HepG2 (cell line): ENCODE measurements at regions not wholly inside any gene's neighbourhood (a gene's known extent, or its start where the extent isn't known, plus 50 kb on each side); places are given as distances from the start of the nearest gene placed in this dataset.

ENCODE experiments used
- ATAC-seq: fragments of 200-7000 bp; cut with Tn5 transposase; 3 replicates; pipeline ENCODE4 v1.9.1; 2020; ENCODE audit warnings: mild to moderate bottlenecking, moderate library complexity
- BruUV-seq: library from RNA; stranded (reverse); fragments of 400-500 nt; replicated peaks from 2 replicates; lab custom pipeline; 2021; lab: Mats Ljungman, UMichigan
- CTCF ChIA-PET: fragments of 300-600 bp; formaldehyde crosslinking; extraction: SDS; loops from one replicate; lab custom pipeline; 2021; ENCODE audit warnings: low total read pairs, inconsistent platforms, low intra/inter-chr PET ratio; lab: Yijun Ruan, JAX
- POLR2A ChIA-PET: fragments of 350-600 bp; sonication (Branson Sonifier 250); formaldehyde crosslinking; loops from one replicate; lab custom pipeline; 2020; ENCODE audit warnings: antibody characterized with exemption, inconsistent platforms; lab: Yijun Ruan, JAX
- DNase-seq: peaks from one replicate; pipeline ENCODE4 v3.0.0-alpha.2; 2015; ENCODE audit warnings: low spot score
- FAIRE-seq: peaks from 3 replicates; lab custom pipeline; 2011; peaks lifted over from hg19 to GRCh38; lab: Jason Lieb, UNC
- H2AFZ ChIP-seq: one replicate; pipeline ENCODE4 v1.6.1; 2011; ENCODE audit warnings: low read length, inconsistent platforms
- H3K27ac ChIP-seq: fragments of 300-600 bp; 3 replicates; pipeline ENCODE4 v1.8.0; 2011; ENCODE audit warnings: mixed run types, mild to moderate bottlenecking, mixed read lengths, low read length, inconsistent platforms; ENCODE audit not compliant: insufficient read depth; ENCODE audit errors: extremely low read length
- H3K27me3 ChIP-seq, 2 experiments: fragments of 200-600 bp in 1 of 2; 2 replicates in 1 of 2; 3 replicates in 1 of 2; pipeline versions ENCODE4 v1.6.0 to v1.8.0; 2011; ENCODE audit warnings: low read length in 2 of 2, mild to moderate bottlenecking in 2 of 2, moderate library complexity in 2 of 2, inconsistent platforms in 1 of 2; ENCODE audit not compliant: insufficient read depth in 2 of 2, control insufficient read depth in 1 of 2
- H3K36me3 ChIP-seq, 2 experiments: fragments of 200-600 bp in 1 of 2; replicated peaks in 1 of 2; 2 replicates in 1 of 2; 3 replicates in 1 of 2; pipeline versions ENCODE4 v1.5.1 to v1.8.0; 2011; ENCODE audit warnings: low read length in 2 of 2, inconsistent platforms in 1 of 2; ENCODE audit not compliant: insufficient read depth in 2 of 2, control insufficient read depth in 1 of 2
- H3K4me1 ChIP-seq: 2 replicates; pipeline ENCODE4 v1.5.1; 2012; ENCODE audit warnings: low read length, inconsistent platforms; ENCODE audit not compliant: insufficient read depth
- H3K4me2 ChIP-seq: 2 replicates; pipeline ENCODE4 v1.6.0; 2011; ENCODE audit warnings: low read depth, low read length, inconsistent platforms
- H3K4me3 ChIP-seq, 3 experiments: fragments of 200-600 bp in 1 of 3; sonication (generic), shearing (Covaris generic) in 1 of 3; replicated peaks in 1 of 3; 2 replicates each; pipeline ENCODE4 v1.5.1; 2011 to 2016; ENCODE audit warnings: low read length in 3 of 3, inconsistent platforms in 2 of 3, low read depth in 2 of 3, mild to moderate bottlenecking in 2 of 3, control low read depth in 1 of 3, mixed read lengths in 1 of 3; ENCODE audit not compliant: insufficient read depth in 1 of 3
- H3K79me2 ChIP-seq: one replicate; pipeline ENCODE4 v1.6.1; 2011; ENCODE audit warnings: low read length, inconsistent platforms; ENCODE audit not compliant: insufficient read depth
- H3K9ac ChIP-seq: 2 replicates; pipeline ENCODE4 v1.6.0; 2011; ENCODE audit warnings: mild to moderate bottlenecking, low read depth, low read length, inconsistent platforms; ENCODE audit not compliant: insufficient read depth
- H3K9me3 ChIP-seq: 2 replicates; pipeline ENCODE4 v1.5.1; 2012; ENCODE audit warnings: mild to moderate bottlenecking, low read length
- H4K20me1 ChIP-seq: 2 replicates; pipeline ENCODE4 v1.6.0; 2011; ENCODE audit warnings: inconsistent platforms, mild to moderate bottlenecking, low read length, moderate library complexity; ENCODE audit not compliant: insufficient read depth
- CBFB ChIP-seq: sonication (generic); formaldehyde crosslinking; IDR thresholded peaks from 2 replicates; pipeline ENCODE4 v1.4.0; 2020; ENCODE audit warnings: missing genetic modification reagents
- CCAR2 ChIP-seq: fragments of 200-400 bp; formaldehyde crosslinking; optimal IDR thresholded peaks from 2 replicates; pipeline ENCODE3; 2018; ENCODE audit warnings: low read depth, mild to moderate bottlenecking, low read length, moderate library complexity
- CENPX ChIP-seq: sonication (generic); formaldehyde crosslinking; IDR thresholded peaks from 2 replicates; pipeline ENCODE4 v1.9.0; 2021; ENCODE audit warnings: mild to moderate bottlenecking, missing genetic modification reagents, moderate library complexity
- DMAP1 ChIP-seq: IDR thresholded peaks from 2 replicates; pipeline ENCODE4 v1.6.1; 2016
- EHMT2 ChIP-seq: fragments of 200-600 bp; sonication (generic); IDR thresholded peaks from 2 replicates; pipeline ENCODE4 v1.7.0; 2017; ENCODE audit warnings: antibody characterized with exemption, low read depth, low read length, borderline replicate concordance
- ESRRA ChIP-seq: sonication (generic); formaldehyde crosslinking; IDR thresholded peaks from 2 replicates; pipeline ENCODE4 v1.5.1; 2020; ENCODE audit warnings: mild to moderate bottlenecking, low read depth, missing genetic modification reagents
- GLMP ChIP-seq: sonication (generic); formaldehyde crosslinking; IDR thresholded peaks from 2 replicates; pipeline ENCODE4 v1.9.0; 2021; ENCODE audit warnings: missing genetic modification reagents, mild to moderate bottlenecking, borderline replicate concordance
- MBD4 ChIP-seq: IDR thresholded peaks from 2 replicates; pipeline ENCODE4 v1.6.1; 2012; ENCODE audit warnings: low read length, inconsistent platforms, borderline replicate concordance
- NFRKB ChIP-seq: fragments of 450-650 bp; IDR thresholded peaks from 2 replicates; pipeline ENCODE4 v1.6.1; 2017
- PAX8 ChIP-seq: sonication (generic); formaldehyde crosslinking; IDR thresholded peaks from 2 replicates; pipeline ENCODE4 v1.8.0; 2022; ENCODE audit warnings: mild to moderate bottlenecking, missing genetic modification reagents, borderline replicate concordance
- PRPF4 ChIP-seq: fragments of 200-400 bp; formaldehyde crosslinking; IDR thresholded peaks from 2 replicates; pipeline ENCODE4 v1.6.1; 2016; ENCODE audit warnings: low read length, low read depth; ENCODE audit not compliant: poor library complexity, severe bottlenecking
- TEF ChIP-seq: sonication (generic); formaldehyde crosslinking; IDR thresholded peaks from 2 replicates; pipeline ENCODE4 v1.5.0; 2020; ENCODE audit warnings: missing genetic modification reagents
- YEATS2 ChIP-seq: sonication (generic); formaldehyde crosslinking; IDR thresholded peaks from 2 replicates; pipeline ENCODE4 v1.4.0; 2020; ENCODE audit warnings: missing genetic modification reagents, borderline replicate concordance
- ZNF335 ChIP-seq: sonication (generic); formaldehyde crosslinking; IDR thresholded peaks from 2 replicates; pipeline ENCODE4 v1.4.0; 2020; ENCODE audit warnings: missing genetic modification reagents
- ZNF337 ChIP-seq: sonication (generic); formaldehyde crosslinking; IDR thresholded peaks from 2 replicates; pipeline ENCODE4 v1.5.1; 2020; ENCODE audit warnings: missing genetic modification reagents, low read depth, mild to moderate bottlenecking, borderline replicate concordance
- ZNF484 ChIP-seq: sonication (generic); formaldehyde crosslinking; IDR thresholded peaks from 2 replicates; pipeline ENCODE4 v1.5.1; 2020; ENCODE audit warnings: mild to moderate bottlenecking, low read depth, missing genetic modification reagents, borderline replicate concordance
- ZNF775 ChIP-seq: sonication (generic); formaldehyde crosslinking; IDR thresholded peaks from 2 replicates; pipeline ENCODE4 v1.4.0; 2020; ENCODE audit warnings: missing genetic modification reagents, mild to moderate bottlenecking, moderate library complexity, borderline replicate concordance
- ZNF839 ChIP-seq: sonication (generic); formaldehyde crosslinking; IDR thresholded peaks from 2 replicates; pipeline ENCODE4 v1.4.0; 2020; ENCODE audit warnings: missing genetic modification reagents, mild to moderate bottlenecking, borderline replicate concordance
- ZNF879 ChIP-seq: sonication (generic); formaldehyde crosslinking; IDR thresholded peaks from 2 replicates; pipeline ENCODE4 v1.8.1; 2023; ENCODE audit warnings: missing genetic modification reagents
- ZSCAN9 ChIP-seq: IDR thresholded peaks from 2 replicates; pipeline ENCODE4 v1.6.1; 2016; ENCODE audit warnings: borderline replicate concordance
- WGBS: methylation state at CpG from one replicate; pipeline ENCODE4 v1.1.6; 2017; ENCODE audit warnings: low lambda C conversion rate; 5-methylcytosine and 5-hydroxymethylcytosine counted together
- in situ Hi-C: cut with HindIII; loops from 2 replicates; pipeline ENCODE4 v1.10.0; 2017; ENCODE audit warnings: low pct_unique_long_range_greater_than_20kb; ENCODE audit not compliant: extremely low pct_ligation_motif_present
- intact Hi-C: fragments of 100-400 bp; cut with micrococcal nuclease; formaldehyde crosslinking; loops from one replicate; pipeline ENCODE4 v1.10.0; 2022; ENCODE audit not compliant: unreplicated experiment

- in situ Hi-C loops, result no loop called here
These were observed 451.2 kb downstream of the PCDH7 start for GRCh38 chr4:31171362-31171761.

More at GRCh38 chr4:31171362-31171761, 451.2 kb downstream of the PCDH7 start:
- BruUV-seq, result no TSS peak
- Histone ChIP-seq H4K20me1 (no peaks in the 10 kb centered on the region), H3K9ac (no peak overlapping the region), H3K27me3 (no peaks in the 10 kb centered on the region), H3K4me3 (no peak overlapping the region), H3K4me2 (no peak overlapping the region), H3K27ac (no peak overlapping the region), H2AFZ (no peak overlapping the region), H3K9me3 (no peaks in the 10 kb centered on the region), H3K79me2 (no peaks in the 10 kb centered on the region), H3K4me1 (no peaks in the 10 kb centered on the region), H3K36me3 (no peaks in the 10 kb centered on the region)
- 40% methylated on average over 4 of the region's 4 CpGs for WGBS
- TF ChIP-seq CCAR2 (no peak), GLMP (CRISPR knock-in tag) (no peak), PRPF4 (no peak), ZSCAN9 (no peak), MBD4 (no peak), ZNF879 (CRISPR knock-in tag) (no peak), ZNF839 (CRISPR knock-in tag) (no peak), NFRKB (no peak), YEATS2 (CRISPR knock-in tag) (no peak), EHMT2 (no peak), DMAP1 (CRISPR knock-in tag) (no peak), CENPX (CRISPR knock-in tag) (no peak), PAX8 (CRISPR knock-in tag) (no peak), CBFB (CRISPR knock-in tag) (no peak), ZNF775 (CRISPR knock-in tag) (no peak), ZNF484 (CRISPR knock-in tag) (no peak), ESRRA (CRISPR knock-in tag) (no peak), ZNF335 (CRISPR knock-in tag) (no peak), TEF (CRISPR knock-in tag) (no peak), ZNF337 (CRISPR knock-in tag) (no peak)
- ChIA-PET CTCF (no interaction called here), POLR2A (no interaction called here)
- no peak for FAIRE-seq
- DNase-seq, result no peak
- intact Hi-C loops, result no loop called here
- no peak for ATAC-seq
